Smooth muscle cell (in vitro differentiated cells): ENCODE measurements at regions not wholly inside any gene's neighbourhood (a gene's known extent, or its start where the extent isn't known, plus 50 kb on each side); places are given as distances from the start of the nearest gene placed in this dataset.

Experiments
- DNase-seq: peaks from one replicate; lab custom pipeline; 2025; ENCODE audit not compliant: unreplicated experiment; lab: John Stamatoyannopoulos, UW
- H2AFZ ChIP-seq: fragments of 200-600 bp; sonication (generic); 2 replicates; pipeline ENCODE4 v1.6.0; 2016; ENCODE audit warnings: antibody characterized with exemption, low read depth, mild to moderate bottlenecking
- H3F3A ChIP-seq: fragments of 200-600 bp; sonication (generic); 2 replicates; pipeline ENCODE4 v1.6.0; 2017; ENCODE audit warnings: antibody characterized with exemption, low read depth
- H3K27ac ChIP-seq: fragments of 200-600 bp; sonication (generic); 2 replicates; pipeline ENCODE4 v1.5.1; 2016; ENCODE audit warnings: low read depth, mild to moderate bottlenecking
- H3K27me3 ChIP-seq: fragments of 200-600 bp; sonication (generic); 2 replicates; pipeline ENCODE4 v1.6.1; 2016; ENCODE audit warnings: low read depth, mild to moderate bottlenecking
- H3K36me3 ChIP-seq: fragments of 200-600 bp; sonication (generic); 2 replicates; pipeline ENCODE4 v1.5.1; 2016; ENCODE audit warnings: low read depth
- H3K4me1 ChIP-seq: fragments of 200-600 bp; sonication (generic); 2 replicates; pipeline ENCODE4 v1.5.1; 2016; ENCODE audit warnings: low read depth
- H3K4me2 ChIP-seq: fragments of 200-600 bp; sonication (generic); 2 replicates; pipeline ENCODE4 v1.6.0; 2016; ENCODE audit warnings: mild to moderate bottlenecking
- H3K4me3 ChIP-seq: fragments of 200-600 bp; sonication (generic); 2 replicates; pipeline ENCODE4 v1.5.1; 2016; ENCODE audit warnings: mild to moderate bottlenecking
- H3K79me2 ChIP-seq: fragments of 200-600 bp; sonication (generic); 2 replicates; pipeline ENCODE4 v1.6.0; 2016; ENCODE audit warnings: low read depth, mild to moderate bottlenecking
- H3K9ac ChIP-seq: fragments of 200-600 bp; sonication (generic); 2 replicates; pipeline ENCODE4 v1.6.0; 2016; ENCODE audit warnings: low read depth
- H3K9me3 ChIP-seq: fragments of 200-600 bp; sonication (generic); replicated peaks from 2 replicates; pipeline ENCODE4 v1.5.1; 2016; ENCODE audit warnings: low read depth
- H4K20me1 ChIP-seq: fragments of 200-600 bp; sonication (generic); 2 replicates; pipeline ENCODE4 v1.6.0; 2016; ENCODE audit warnings: low read depth
- WGBS: methylation state at CpG from one replicate; pipeline ENCODE4 v1.1.7; 2016; ENCODE audit warnings: low lambda C conversion rate; 5-methylcytosine and 5-hydroxymethylcytosine counted together
- TF ChIP-seq, protein P1 (sequence below): fragments of 200-600 bp; sonication (generic); IDR thresholded peaks from 2 replicates; pipeline ENCODE4 v1.5.1; 2017; ENCODE audit warnings: borderline replicate concordance, mild to moderate bottlenecking, antibody characterized with exemption; ENCODE audit not compliant: insufficient read depth, poor library complexity, severe bottlenecking

GRCh38 chr4:110730318-110730717 is 107.4 kb upstream of the PITX2 start:
- H3K9me3 ChIP-seq = no peaks in the 10 kb centered on the region
- H3K4me2 ChIP-seq = no peak overlapping the region
- H3K9ac ChIP-seq = no peak overlapping the region
- H3K27me3 ChIP-seq = no peaks in the 10 kb centered on the region
- no peaks in the 10 kb centered on the region for H3K36me3 ChIP-seq
- 96% methylated on average over 3 of the region's 3 CpGs for WGBS
- no peaks in the 10 kb centered on the region for H3K4me1 ChIP-seq
- no peak overlapping the region for H2AFZ ChIP-seq
- H3F3A ChIP-seq = no peaks in the 10 kb centered on the region
- no peaks in the 10 kb centered on the region for H4K20me1 ChIP-seq
- H3K4me3 ChIP-seq = no peak overlapping the region
- TF ChIP-seq, protein P1, sequence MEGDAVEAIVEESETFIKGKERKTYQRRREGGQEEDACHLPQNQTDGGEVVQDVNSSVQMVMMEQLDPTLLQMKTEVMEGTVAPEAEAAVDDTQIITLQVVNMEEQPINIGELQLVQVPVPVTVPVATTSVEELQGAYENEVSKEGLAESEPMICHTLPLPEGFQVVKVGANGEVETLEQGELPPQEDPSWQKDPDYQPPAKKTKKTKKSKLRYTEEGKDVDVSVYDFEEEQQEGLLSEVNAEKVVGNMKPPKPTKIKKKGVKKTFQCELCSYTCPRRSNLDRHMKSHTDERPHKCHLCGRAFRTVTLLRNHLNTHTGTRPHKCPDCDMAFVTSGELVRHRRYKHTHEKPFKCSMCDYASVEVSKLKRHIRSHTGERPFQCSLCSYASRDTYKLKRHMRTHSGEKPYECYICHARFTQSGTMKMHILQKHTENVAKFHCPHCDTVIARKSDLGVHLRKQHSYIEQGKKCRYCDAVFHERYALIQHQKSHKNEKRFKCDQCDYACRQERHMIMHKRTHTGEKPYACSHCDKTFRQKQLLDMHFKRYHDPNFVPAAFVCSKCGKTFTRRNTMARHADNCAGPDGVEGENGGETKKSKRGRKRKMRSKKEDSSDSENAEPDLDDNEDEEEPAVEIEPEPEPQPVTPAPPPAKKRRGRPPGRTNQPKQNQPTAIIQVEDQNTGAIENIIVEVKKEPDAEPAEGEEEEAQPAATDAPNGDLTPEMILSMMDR = no peak
- DNase-seq = no peak
- no peak overlapping the region for H3K27ac ChIP-seq
- H3K79me2 ChIP-seq = no peaks in the 10 kb centered on the region

DNA sequence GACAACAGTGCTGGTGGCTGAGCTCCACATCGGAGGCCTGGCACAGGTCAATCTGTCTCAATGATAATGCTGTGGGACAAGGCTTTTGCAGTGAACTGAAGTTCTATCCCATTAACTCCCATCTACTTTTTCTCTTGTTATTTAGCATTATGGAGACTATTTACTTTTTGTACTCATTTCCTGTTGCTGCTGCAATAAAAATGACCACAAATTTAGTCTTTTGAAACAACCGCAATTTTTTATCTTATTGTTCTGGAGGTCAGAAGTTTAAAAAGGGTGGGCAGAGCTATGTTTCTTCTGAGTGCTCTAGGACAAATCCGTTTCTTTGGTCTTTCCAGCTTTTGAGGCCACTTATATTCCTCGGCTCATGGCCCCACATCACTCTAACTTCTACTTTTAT is 111.0 kb upstream of the PITX2 start:
- Histone ChIP-seq H3K9me3 (no peaks in the 10 kb centered on the region), H3K4me3 (no peak overlapping the region), H3K4me2 (no peak overlapping the region), H3K9ac (no peak overlapping the region), H2AFZ (no peak overlapping the region), H3K27ac (no peak overlapping the region), H3K79me2 (no peaks in the 10 kb centered on the region), H4K20me1 (no peaks in the 10 kb centered on the region), H3K36me3 (no peaks in the 10 kb centered on the region), H3F3A (no peaks in the 10 kb centered on the region), H3K4me1 (no peaks in the 10 kb centered on the region), H3K27me3 (no peaks in the 10 kb centered on the region)
- DNase-seq = no peak
- WGBS = 73% methylated on average over 4 of the region's 4 CpGs
- TF ChIP-seq, protein P1 = no peak

DNA sequence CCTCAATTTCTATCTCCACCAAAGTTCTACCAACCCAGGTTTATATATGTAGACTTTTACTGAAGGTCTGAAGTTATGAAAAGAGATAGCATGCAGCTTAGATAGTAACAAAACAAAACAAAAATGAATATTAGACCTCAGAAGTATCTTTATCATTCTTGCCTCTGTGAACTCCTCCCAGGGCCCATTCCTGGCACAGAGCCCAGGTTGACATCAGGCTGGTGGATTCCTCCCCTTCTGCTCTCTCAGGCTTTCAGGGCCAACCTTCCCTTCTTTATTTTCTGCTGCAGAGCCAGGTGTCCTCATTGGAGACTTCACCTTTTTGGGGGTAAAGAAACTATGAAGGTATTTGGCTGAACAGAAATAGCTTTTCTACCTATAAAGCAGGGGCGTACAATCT is 112.8 kb upstream of the PITX2 start:
- no peak overlapping the region for H3K4me2 ChIP-seq
- H3K36me3 ChIP-seq = no peaks in the 10 kb centered on the region
- H4K20me1 ChIP-seq = no peaks in the 10 kb centered on the region
- no peak overlapping the region for H3K27ac ChIP-seq
- DNase-seq = no peak
- H3K27me3 ChIP-seq = no peaks in the 10 kb centered on the region
- WGBS = 100% methylated on average over 1 of the region's 1 CpG
- TF ChIP-seq, protein P1 = no peak
- H3K4me3 ChIP-seq = no peak overlapping the region
- H3K9me3 ChIP-seq = no peaks in the 10 kb centered on the region
- no peaks in the 10 kb centered on the region for H3F3A ChIP-seq
- no peaks in the 10 kb centered on the region for H3K79me2 ChIP-seq
- no peak overlapping the region for H2AFZ ChIP-seq
- no peaks in the 10 kb centered on the region for H3K4me1 ChIP-seq
- H3K9ac ChIP-seq = no peak overlapping the region

- no peaks in the 10 kb centered on the region for H3K27me3 ChIP-seq
- H3K4me1 ChIP-seq = peaks cover 9% of the 10 kb centered on the region
- no peak overlapping the region for H3K9ac ChIP-seq
- no peaks in the 10 kb centered on the region for H3K9me3 ChIP-seq
- DNase-seq = no peak
- H3K4me2 ChIP-seq = no peak overlapping the region
- H3F3A ChIP-seq = peaks cover 4% of the 10 kb centered on the region
- 94% methylated on average over 3 of the region's 3 CpGs for WGBS
- no peak overlapping the region for H2AFZ ChIP-seq
- H3K4me3 ChIP-seq = no peak overlapping the region
- no peaks in the 10 kb centered on the region for H3K36me3 ChIP-seq
- no peak overlapping the region for H3K27ac ChIP-seq
- no peaks in the 10 kb centered on the region for H4K20me1 ChIP-seq
- TF ChIP-seq, protein P1 = no peak
- H3K79me2 ChIP-seq = no peaks in the 10 kb centered on the region
Measured at GRCh38 chr4:110737931-110738330, 115.1 kb upstream of the PITX2 start.
